ENCODE measurements at regions not wholly inside any gene's neighbourhood (a gene's known extent, or its start where the extent isn't known, plus 50 kb on each side); places are given as distances from the start of the nearest gene placed in this dataset.

DNA sequence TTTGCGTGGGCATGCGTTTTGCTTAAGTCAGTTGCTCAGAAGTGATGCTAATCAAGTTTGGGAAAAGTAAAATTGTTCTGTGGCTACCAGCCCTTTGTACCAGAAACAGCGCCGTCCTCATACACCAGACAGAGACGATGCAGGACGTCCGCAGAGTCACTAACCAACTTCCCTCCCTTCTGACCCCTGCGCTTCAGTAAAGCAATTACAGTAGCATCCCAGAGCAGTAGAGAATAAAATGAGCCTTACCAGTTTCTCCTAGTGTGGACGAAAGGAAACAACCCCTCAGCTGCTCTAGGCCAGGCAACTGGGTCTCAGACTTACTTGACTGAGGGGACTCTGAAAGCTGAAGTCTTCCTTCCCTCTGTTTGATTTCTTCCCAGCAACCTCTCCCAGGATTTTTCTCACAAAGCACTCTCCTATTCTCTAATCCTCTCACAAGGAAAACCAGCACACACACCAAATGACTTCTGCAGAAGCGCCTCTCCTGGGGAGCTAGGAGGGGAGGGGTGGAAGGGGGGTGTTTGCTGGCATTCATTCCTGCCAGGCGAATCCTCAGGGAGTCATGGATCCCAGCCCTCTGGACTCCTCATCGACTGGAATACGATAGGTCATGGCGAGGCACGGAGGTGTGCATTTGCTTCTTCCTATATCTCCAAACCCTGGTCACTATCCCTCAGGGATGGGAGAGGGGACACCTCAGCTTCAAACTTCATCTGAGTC lies 56.0 kb upstream of the MID1 start:
- no peak for TF ChIP-seq GATA3 (IDR thresholded peaks at IDR 0.05; ENCODE audit: low read depth, low read length)
- no peak for TF ChIP-seq GATA2 (IDR thresholded peaks at IDR 0.05; ENCODE audit: low read depth, low read length)

DNA sequence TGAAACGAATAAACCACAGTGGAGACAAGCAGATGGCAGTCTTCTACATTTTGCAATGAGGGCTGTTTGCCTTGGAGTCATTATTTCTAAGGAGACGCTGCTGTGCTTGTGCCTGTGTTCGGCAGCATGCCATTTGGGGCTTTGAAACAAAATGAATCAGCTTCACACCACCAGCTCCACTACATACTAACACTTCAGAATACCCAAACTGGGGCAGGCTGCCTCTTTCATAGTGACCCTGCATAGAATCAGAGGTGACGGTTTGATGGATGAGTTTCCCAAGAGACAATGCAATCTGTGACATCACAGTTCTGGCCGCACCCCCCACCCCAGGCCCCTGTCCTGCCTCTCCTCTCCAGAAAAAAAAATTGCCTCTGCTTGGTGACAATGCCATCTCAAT lies 57.1 kb upstream of the MID1 start:
- TF ChIP-seq GATA2 (IDR thresholded peaks at IDR 0.05; ENCODE audit: low read depth, low read length) (no peak), GATA3 (IDR thresholded peaks at IDR 0.05; ENCODE audit: low read depth, low read length) (no peak)

DNA sequence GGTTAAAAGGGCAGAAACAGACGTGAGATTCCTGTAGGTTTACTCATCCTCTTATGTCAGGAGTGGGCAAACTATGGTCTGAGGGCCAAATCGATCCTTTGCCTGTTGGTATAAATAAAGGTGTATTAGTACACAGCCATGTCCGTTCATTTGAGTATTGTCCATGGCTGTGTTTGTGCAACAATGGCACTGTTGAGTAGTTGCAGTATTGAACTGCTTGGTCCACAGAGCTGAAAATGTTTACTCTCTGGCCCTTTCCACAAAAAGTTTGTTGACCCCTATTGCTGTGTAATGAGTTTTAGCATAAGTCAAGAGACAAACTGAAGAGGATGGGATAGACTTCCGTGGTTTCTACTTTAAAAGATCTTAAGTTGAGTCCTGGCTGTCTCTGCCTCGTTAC lies 59.0 kb upstream of the MID1 start:
- TF ChIP-seq GATA2 (IDR thresholded peaks at IDR 0.05; ENCODE audit: low read depth, low read length) (no peak), GATA3 (IDR thresholded peaks at IDR 0.05; ENCODE audit: low read depth, low read length) (no peak)

- TF ChIP-seq GATA2 (IDR thresholded peaks at IDR 0.05; ENCODE audit: low read depth, low read length) (no peak), GATA3 (IDR thresholded peaks at IDR 0.05; ENCODE audit: low read depth, low read length) (no peak)
Observed at GRCh38 chrX:10681167-10681566, 60.8 kb upstream of the MID1 start.

- no peak for TF ChIP-seq GATA2 (IDR thresholded peaks at IDR 0.05; ENCODE audit: low read depth, low read length)
- TF ChIP-seq GATA3 (IDR thresholded peaks at IDR 0.05; ENCODE audit: low read depth, low read length), result no peak
Observed at GRCh38 chrX:10685923-10686595, 65.7 kb upstream of the MID1 start.

- TF ChIP-seq GATA3 (IDR thresholded peaks at IDR 0.05; ENCODE audit: low read depth, low read length) (no peak), GATA2 (IDR thresholded peaks at IDR 0.05; ENCODE audit: low read depth, low read length) (no peak)
Observed at GRCh38 chrX:10697616-10698317, 77.4 kb upstream of the MID1 start.

GRCh38 chrX:10698318-10698640 lies 77.9 kb upstream of the MID1 start:
- TF ChIP-seq GATA2 (IDR thresholded peaks at IDR 0.05; ENCODE audit: low read depth, low read length) (no peak), GATA3 (IDR thresholded peaks at IDR 0.05; ENCODE audit: low read depth, low read length) (no peak)

GRCh38 chrX:10702031-10702430 lies 81.6 kb upstream of the MID1 start:
- no peak for TF ChIP-seq GATA2 (IDR thresholded peaks at IDR 0.05; ENCODE audit: low read depth, low read length)
- no peak for TF ChIP-seq GATA3 (IDR thresholded peaks at IDR 0.05; ENCODE audit: low read depth, low read length)

DNA sequence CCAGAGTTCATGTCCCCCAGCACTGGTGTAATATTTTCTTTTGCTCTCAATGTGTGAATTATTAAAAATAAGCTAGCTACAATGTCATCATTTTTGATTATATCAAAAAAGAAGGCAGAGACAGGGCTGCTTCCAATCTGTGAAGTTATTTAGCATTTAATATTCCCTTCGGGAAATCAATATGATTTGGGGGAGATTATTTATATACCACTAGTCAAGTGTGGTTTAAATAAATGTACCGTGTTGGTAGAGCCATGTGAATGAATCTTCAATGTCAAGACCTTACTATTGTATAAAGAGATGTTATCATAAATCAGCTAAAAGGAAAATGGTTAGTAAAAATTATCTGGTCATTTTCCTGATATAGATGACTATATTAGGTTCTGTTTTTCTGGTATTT lies 87.4 kb upstream of the MID1 start:
- TF ChIP-seq GATA3 (IDR thresholded peaks at IDR 0.05; ENCODE audit: low read depth, low read length), result no peak
- no peak for TF ChIP-seq GATA2 (IDR thresholded peaks at IDR 0.05; ENCODE audit: low read depth, low read length)

DNA sequence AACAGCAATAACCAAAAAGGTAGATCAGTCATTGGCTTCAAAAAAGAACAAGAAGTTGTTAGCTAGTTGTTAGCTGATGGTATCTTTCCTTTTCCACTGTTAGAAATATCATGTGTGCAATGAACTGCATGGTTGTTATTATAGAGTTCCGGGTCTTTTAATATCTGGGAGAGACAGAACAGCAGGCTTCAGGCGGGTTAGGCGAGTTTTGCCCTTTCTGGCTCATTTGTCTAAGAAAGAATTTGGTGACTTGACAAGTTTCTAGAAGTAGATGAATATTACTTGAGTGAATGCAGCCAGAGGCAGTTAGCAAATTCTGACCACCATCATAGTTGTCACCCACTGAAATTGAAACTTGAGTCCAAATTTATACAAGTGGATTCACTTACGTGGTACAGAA lies 88.9 kb upstream of the MID1 start:
- TF ChIP-seq GATA2 (IDR thresholded peaks at IDR 0.05; ENCODE audit: low read depth, low read length), result no peak
- TF ChIP-seq GATA3 (IDR thresholded peaks at IDR 0.05; ENCODE audit: low read depth, low read length), result no peak

- TF ChIP-seq GATA3 (IDR thresholded peaks at IDR 0.05; ENCODE audit: low read depth, low read length) (no peak), GATA2 (IDR thresholded peaks at IDR 0.05; ENCODE audit: low read depth, low read length) (no peak)
Observed at GRCh38 chrX:10714531-10714930, 94.1 kb upstream of the MID1 start.

DNA sequence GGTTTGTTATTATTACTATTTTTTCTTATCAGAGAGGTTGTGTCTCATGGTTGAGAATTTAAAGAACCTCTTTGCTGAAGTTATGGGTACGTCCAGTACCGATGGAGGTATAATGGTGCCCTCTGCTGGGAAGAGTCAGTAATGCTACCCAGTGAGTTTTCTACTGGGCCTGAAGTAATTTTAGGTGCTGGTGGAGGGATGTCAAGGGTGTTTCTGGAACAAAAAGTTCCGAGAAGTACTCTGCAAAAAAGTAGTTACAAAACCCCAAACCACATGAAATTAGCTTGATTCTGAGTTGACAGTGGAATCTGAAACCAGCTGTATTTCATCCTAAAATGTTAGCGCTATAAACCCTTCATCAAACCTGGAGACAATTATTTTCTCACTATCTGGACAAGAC lies 102.5 kb upstream of the MID1 start:
- no peak for TF ChIP-seq GATA3 (IDR thresholded peaks at IDR 0.05; ENCODE audit: low read depth, low read length)
- TF ChIP-seq GATA2 (IDR thresholded peaks at IDR 0.05; ENCODE audit: low read depth, low read length), result no peak

GRCh38 chrX:10725071-10725470 lies 104.7 kb upstream of the MID1 start:
- TF ChIP-seq GATA2 (IDR thresholded peaks at IDR 0.05; ENCODE audit: low read depth, low read length), result no peak
- TF ChIP-seq GATA3 (IDR thresholded peaks at IDR 0.05; ENCODE audit: low read depth, low read length), result no peak

GRCh38 chrX:10726647-10727046 lies 106.3 kb upstream of the MID1 start:
- no peak for TF ChIP-seq GATA2 (IDR thresholded peaks at IDR 0.05; ENCODE audit: low read depth, low read length)
- TF ChIP-seq GATA3 (IDR thresholded peaks at IDR 0.05; ENCODE audit: low read depth, low read length), result no peak

Data from SH-SY5Y (cell line).